Astrocyte (in vitro differentiated cells and primary cell): ENCODE measurements at regions not wholly inside any gene's neighbourhood (a gene's known extent, or its start where the extent isn't known, plus 50 kb on each side); places are given as distances from the start of the nearest gene placed in this dataset.

Experiments
- EZH2 ChIP-seq: IDR thresholded peaks from 2 replicates; pipeline ENCODE4 v1.6.1; 2012; ENCODE audit warnings: mild to moderate bottlenecking, low read length, inconsistent platforms; ENCODE audit not compliant: insufficient read depth
- TF ChIP-seq, protein P1 (sequence below): IDR thresholded peaks from 2 replicates; pipeline ENCODE4 v1.5.1; 2011; ENCODE audit warnings: low read depth, mild to moderate bottlenecking, inconsistent platforms, low read length, moderate library complexity; ENCODE audit not compliant: insufficient read depth

DNA sequence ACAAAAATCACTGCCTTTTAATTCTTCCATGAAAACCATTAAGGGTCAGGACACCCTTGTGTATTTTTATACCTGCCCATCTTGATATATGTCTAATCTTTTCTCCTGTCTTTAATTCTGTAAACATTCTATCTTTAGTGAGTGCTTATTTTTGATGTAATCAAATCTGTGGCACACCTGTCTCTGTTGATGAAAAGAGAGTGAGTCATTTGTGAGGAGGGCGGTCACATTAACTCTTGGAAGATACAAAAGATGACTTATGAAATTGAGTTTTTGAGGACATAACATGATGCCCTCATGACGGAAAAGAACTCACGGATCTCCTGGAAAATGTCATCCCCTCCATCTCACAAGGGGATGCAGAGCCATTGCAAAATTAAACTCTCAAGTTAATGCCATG is 206.5 kb upstream of the PGR start:
- TF ChIP-seq, protein P1, sequence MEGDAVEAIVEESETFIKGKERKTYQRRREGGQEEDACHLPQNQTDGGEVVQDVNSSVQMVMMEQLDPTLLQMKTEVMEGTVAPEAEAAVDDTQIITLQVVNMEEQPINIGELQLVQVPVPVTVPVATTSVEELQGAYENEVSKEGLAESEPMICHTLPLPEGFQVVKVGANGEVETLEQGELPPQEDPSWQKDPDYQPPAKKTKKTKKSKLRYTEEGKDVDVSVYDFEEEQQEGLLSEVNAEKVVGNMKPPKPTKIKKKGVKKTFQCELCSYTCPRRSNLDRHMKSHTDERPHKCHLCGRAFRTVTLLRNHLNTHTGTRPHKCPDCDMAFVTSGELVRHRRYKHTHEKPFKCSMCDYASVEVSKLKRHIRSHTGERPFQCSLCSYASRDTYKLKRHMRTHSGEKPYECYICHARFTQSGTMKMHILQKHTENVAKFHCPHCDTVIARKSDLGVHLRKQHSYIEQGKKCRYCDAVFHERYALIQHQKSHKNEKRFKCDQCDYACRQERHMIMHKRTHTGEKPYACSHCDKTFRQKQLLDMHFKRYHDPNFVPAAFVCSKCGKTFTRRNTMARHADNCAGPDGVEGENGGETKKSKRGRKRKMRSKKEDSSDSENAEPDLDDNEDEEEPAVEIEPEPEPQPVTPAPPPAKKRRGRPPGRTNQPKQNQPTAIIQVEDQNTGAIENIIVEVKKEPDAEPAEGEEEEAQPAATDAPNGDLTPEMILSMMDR, result no peak
- TF ChIP-seq EZH2, result no peak
